Activated CD8-positive, alpha-beta memory T cell treated with anti-CD3 and anti-CD28 coated beads, Interleukin-2, amount 50 U/mL, for 48 hours (primary cell): ENCODE measurements at regions not wholly inside any gene's neighbourhood (a gene's known extent, or its start where the extent isn't known, plus 50 kb on each side); places are given as distances from the start of the nearest gene placed in this dataset.
"Not testable (repeated sequence)": the region's sequence is repeated elsewhere in the genome, so short reads cannot be mapped to it uniquely, and the experiment has no call there.

Source experiments
- DNase-seq: peaks from one replicate; pipeline ENCODE4 v3.0.0-alpha.2; 2020

GRCh38 chr1:95620076-95620475 lies 386.1 kb downstream of the RWDD3 start:
- no peak for DNase-seq

GRCh38 chr1:95622609-95623008 lies 388.6 kb downstream of the RWDD3 start:
- DNase-seq = no peak

GRCh38 chr1:95625224-95625623 lies 391.2 kb downstream of the RWDD3 start:
- no peak for DNase-seq

- no peak for DNase-seq
Observed at GRCh38 chr1:95627244-95627643, 393.2 kb downstream of the RWDD3 start.

GRCh38 chr1:95631695-95632094 lies 397.7 kb downstream of the RWDD3 start:
- no peak for DNase-seq

GRCh38 chr1:95635811-95636210 lies 401.8 kb downstream of the RWDD3 start:
- no peak for DNase-seq

GRCh38 chr1:95636897-95637296 lies 402.9 kb downstream of the RWDD3 start:
- no peak for DNase-seq

GRCh38 chr1:95640746-95641145 lies 406.7 kb downstream of the RWDD3 start:
- DNase-seq = no peak

GRCh38 chr1:95641386-95641785 lies 407.4 kb downstream of the RWDD3 start:
- no peak for DNase-seq

GRCh38 chr1:95642035-95642434 lies 408.0 kb downstream of the RWDD3 start:
- no peak for DNase-seq

- no peak for DNase-seq
Observed at GRCh38 chr1:95643071-95643470, 409.1 kb downstream of the RWDD3 start.

GRCh38 chr1:95645126-95645525 lies 411.1 kb downstream of the RWDD3 start:
- DNase-seq = not testable (repeated sequence)

- no peak for DNase-seq
Observed at GRCh38 chr1:95650631-95651030, 416.6 kb downstream of the RWDD3 start.

- no peak for DNase-seq
Observed at GRCh38 chr1:95652423-95652965, 418.5 kb downstream of the RWDD3 start.

GRCh38 chr1:95653618-95654017 lies 419.6 kb downstream of the RWDD3 start:
- DNase-seq = no peak

- DNase-seq = no peak
Observed at GRCh38 chr1:95655321-95656020, 421.5 kb downstream of the RWDD3 start.

- DNase-seq = no peak
Observed at GRCh38 chr1:95657248-95657647, 423.2 kb downstream of the RWDD3 start.

- no peak for DNase-seq
Observed at GRCh38 chr1:95659166-95659565, 425.2 kb downstream of the RWDD3 start.

- DNase-seq = no peak
Observed at GRCh38 chr1:95659588-95659987, 425.6 kb downstream of the RWDD3 start.

- DNase-seq = no peak
Observed at GRCh38 chr1:95660736-95661135, 426.7 kb downstream of the RWDD3 start.

- not testable (repeated sequence) for DNase-seq
Observed at GRCh38 chr1:95663530-95663929, 429.5 kb downstream of the RWDD3 start.

- DNase-seq = no peak
Observed at GRCh38 chr1:95668165-95668564, 434.2 kb downstream of the RWDD3 start.

GRCh38 chr1:95669638-95670037 lies 435.6 kb downstream of the RWDD3 start:
- DNase-seq = not testable (repeated sequence)

- DNase-seq = no peak
Observed at GRCh38 chr1:95671098-95671497, 437.1 kb downstream of the RWDD3 start.

- no peak for DNase-seq
Observed at GRCh38 chr1:95679262-95679661, 445.3 kb downstream of the RWDD3 start.
